ENCODE measurements at regions not wholly inside any gene's neighbourhood (a gene's known extent, or its start where the extent isn't known, plus 50 kb on each side); places are given as distances from the start of the nearest gene placed in this dataset.

DNA sequence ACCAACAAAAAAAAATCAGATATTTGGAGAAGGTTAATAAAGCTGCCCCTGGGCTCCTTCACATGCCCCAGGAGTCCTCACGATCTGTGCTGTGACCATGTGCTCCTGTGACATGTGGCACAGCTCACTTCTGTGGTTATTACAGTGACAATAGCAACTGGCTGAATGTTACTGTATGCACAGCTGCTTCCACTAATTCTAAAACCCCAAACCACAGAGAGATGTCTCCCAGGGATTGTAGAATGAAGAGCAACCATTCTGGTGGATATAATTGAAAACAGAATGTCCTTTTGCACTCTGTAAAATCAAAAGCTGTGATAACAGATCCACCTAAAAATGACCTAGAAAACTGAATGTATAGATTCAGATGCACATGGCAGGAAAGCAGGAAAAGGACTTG, 489.2 kb upstream of the CNTN4 start:
- in situ Hi-C loops (cut with HindIII; ENCODE audit: low pct_ligation_motif_present, low sequenced_read_pairs): no loop called here
- Histone ChIP-seq H3K36me3 (replicated peaks) (no peaks in the 10 kb centered on the region), H3K27me3 (replicated peaks) (no peaks in the 10 kb centered on the region), H3K4me3 (ENCODE audit: low read depth, low read length) (no peak overlapping the region), H3K27ac (no peak overlapping the region)
- TF ChIP-seq, protein P1, sequence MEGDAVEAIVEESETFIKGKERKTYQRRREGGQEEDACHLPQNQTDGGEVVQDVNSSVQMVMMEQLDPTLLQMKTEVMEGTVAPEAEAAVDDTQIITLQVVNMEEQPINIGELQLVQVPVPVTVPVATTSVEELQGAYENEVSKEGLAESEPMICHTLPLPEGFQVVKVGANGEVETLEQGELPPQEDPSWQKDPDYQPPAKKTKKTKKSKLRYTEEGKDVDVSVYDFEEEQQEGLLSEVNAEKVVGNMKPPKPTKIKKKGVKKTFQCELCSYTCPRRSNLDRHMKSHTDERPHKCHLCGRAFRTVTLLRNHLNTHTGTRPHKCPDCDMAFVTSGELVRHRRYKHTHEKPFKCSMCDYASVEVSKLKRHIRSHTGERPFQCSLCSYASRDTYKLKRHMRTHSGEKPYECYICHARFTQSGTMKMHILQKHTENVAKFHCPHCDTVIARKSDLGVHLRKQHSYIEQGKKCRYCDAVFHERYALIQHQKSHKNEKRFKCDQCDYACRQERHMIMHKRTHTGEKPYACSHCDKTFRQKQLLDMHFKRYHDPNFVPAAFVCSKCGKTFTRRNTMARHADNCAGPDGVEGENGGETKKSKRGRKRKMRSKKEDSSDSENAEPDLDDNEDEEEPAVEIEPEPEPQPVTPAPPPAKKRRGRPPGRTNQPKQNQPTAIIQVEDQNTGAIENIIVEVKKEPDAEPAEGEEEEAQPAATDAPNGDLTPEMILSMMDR (IDR thresholded peaks at IDR 0.05; ENCODE audit: low read depth, low read length, missing control alignments): no peak
- no peak for DNase-seq

DNA sequence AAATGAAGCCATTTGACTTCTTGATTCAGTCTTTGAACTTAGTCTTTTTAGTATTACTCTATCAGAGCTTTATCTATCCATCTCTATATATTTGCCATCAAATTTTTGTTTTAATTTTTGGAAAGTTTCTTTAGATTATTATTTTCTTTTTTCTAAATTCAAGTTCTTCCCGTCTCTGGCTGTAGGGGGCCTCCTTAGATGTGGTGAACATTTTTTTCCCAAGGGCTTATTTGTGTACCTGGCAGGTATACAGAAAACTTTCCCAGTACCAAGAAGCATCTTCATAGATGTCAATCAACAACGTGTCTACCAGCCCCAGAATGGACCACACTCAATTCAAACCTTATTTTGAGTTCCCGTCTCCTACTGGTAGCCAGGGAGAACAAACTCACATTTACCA, 486.8 kb upstream of the CNTN4 start:
- no peak for DNase-seq
- no peaks in the 10 kb centered on the region for H3K27me3 ChIP-seq (replicated peaks)
- TF ChIP-seq, protein P1 (IDR thresholded peaks at IDR 0.05; ENCODE audit: low read depth, low read length, missing control alignments): no peak
- no peaks in the 10 kb centered on the region for H3K36me3 ChIP-seq (replicated peaks)
- H3K4me3 ChIP-seq (ENCODE audit: low read depth, low read length): no peak overlapping the region
- in situ Hi-C loops (cut with HindIII; ENCODE audit: low pct_ligation_motif_present, low sequenced_read_pairs): no loop called here
- no peak overlapping the region for H3K27ac ChIP-seq

DNA sequence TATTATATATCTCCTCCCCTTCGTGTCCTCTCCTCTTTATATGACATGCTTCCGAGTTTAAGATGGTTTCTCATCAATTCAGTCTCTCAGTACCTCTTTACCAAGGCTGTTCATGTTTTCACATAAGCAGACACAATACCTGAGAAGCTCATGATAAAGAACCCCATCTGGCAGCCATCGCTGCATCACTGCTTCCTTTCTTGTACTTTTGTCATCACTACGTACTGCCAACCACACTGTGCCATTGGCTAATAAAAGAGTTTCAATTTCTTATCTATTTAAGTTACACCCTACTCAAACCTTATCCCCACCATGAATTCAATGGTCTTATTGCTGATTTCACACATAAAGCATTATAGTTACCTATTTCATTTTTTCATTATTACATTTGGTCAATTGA, 484.7 kb upstream of the CNTN4 start:
- no peaks in the 10 kb centered on the region for H3K36me3 ChIP-seq (replicated peaks)
- TF ChIP-seq, protein P1 (IDR thresholded peaks at IDR 0.05; ENCODE audit: low read depth, low read length, missing control alignments): no peak
- DNase-seq: no peak
- no peak overlapping the region for H3K4me3 ChIP-seq (ENCODE audit: low read depth, low read length)
- in situ Hi-C loops (cut with HindIII; ENCODE audit: low pct_ligation_motif_present, low sequenced_read_pairs): no loop called here
- no peaks in the 10 kb centered on the region for H3K27me3 ChIP-seq (replicated peaks)
- H3K27ac ChIP-seq: no peak overlapping the region

DNA sequence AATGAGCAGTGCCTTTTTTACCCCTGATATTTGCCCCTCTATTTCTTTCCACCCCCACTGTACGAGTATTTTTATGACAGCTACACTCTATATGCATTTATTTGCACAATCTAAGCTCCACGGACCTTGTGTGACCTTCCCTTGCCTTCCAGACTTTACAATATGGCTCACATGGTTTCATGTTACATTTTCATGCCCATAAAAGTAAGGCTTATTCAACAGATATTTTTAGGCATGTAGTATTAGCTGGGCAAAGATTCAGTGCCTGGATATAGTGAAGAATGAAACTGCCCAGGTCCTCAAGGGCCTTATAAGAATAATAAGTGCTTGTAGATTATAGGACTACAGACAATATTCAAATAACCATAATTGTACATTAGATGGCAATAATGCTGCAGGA, 481.9 kb upstream of the CNTN4 start:
- no peaks in the 10 kb centered on the region for H3K36me3 ChIP-seq (replicated peaks)
- H3K27me3 ChIP-seq (replicated peaks): no peaks in the 10 kb centered on the region
- in situ Hi-C loops (cut with HindIII; ENCODE audit: low pct_ligation_motif_present, low sequenced_read_pairs): no loop called here
- DNase-seq: no peak
- no peak overlapping the region for H3K4me3 ChIP-seq (ENCODE audit: low read depth, low read length)
- TF ChIP-seq, protein P1 (IDR thresholded peaks at IDR 0.05; ENCODE audit: low read depth, low read length, missing control alignments): no peak
- H3K27ac ChIP-seq: no peak overlapping the region

DNA sequence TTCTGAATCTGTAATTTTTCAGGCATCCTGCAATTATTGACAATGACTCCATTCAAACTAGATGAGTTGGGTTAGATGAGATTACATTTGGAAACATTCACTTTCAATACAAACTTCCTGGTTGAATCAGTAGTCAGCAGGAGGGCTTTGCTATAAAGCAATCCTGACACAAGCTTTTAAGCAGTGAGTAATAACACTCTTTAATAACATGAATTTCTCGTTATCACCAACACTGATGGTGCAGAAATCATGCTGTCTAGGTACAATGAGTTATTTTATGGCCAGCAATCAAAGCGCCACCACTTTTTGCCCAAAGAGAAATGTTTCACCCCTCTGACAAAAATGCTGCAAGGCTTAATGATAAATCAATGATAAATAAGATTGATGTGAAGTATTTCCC, 474.8 kb upstream of the CNTN4 start:
- no peak for DNase-seq
- H3K27me3 ChIP-seq (replicated peaks): no peaks in the 10 kb centered on the region
- TF ChIP-seq, protein P1 (IDR thresholded peaks at IDR 0.05; ENCODE audit: low read depth, low read length, missing control alignments): no peak
- H3K4me3 ChIP-seq (ENCODE audit: low read depth, low read length): no peak overlapping the region
- H3K36me3 ChIP-seq (replicated peaks): no peaks in the 10 kb centered on the region
- in situ Hi-C loops (cut with HindIII; ENCODE audit: low pct_ligation_motif_present, low sequenced_read_pairs): no loop called here
- H3K27ac ChIP-seq: no peak overlapping the region

DNA sequence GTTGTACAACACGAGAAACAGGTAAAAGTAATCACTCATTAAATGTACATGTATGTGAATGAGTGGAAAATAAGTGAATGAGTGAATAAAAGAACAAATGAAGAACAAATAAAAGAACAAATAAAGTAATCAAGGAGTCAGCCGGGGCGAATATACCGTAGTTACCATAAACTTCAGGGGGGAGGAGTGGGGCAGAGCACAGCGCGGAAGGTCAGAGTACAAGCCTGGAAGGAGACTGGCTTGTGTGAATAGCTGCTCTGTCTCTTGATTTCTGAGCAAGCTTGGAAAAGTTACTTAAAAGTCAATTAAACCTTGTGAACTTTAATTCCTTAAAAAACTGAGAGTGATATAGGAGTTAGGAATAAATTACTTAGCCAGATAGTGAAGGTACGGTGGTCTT, 466.5 kb upstream of the CNTN4 start:
- Histone ChIP-seq H3K27ac (no peak overlapping the region), H3K36me3 (replicated peaks) (no peaks in the 10 kb centered on the region), H3K27me3 (replicated peaks) (no peaks in the 10 kb centered on the region), H3K4me3 (ENCODE audit: low read depth, low read length) (no peak overlapping the region)
- DNase-seq: no peak
- TF ChIP-seq, protein P1 (IDR thresholded peaks at IDR 0.05; ENCODE audit: low read depth, low read length, missing control alignments): no peak
- in situ Hi-C loops (cut with HindIII; ENCODE audit: low pct_ligation_motif_present, low sequenced_read_pairs): no loop called here
